ENCODE measurements at regions not wholly inside any gene's neighbourhood (a gene's known extent, or its start where the extent isn't known, plus 50 kb on each side); places are given as distances from the start of the nearest gene placed in this dataset.

DNA sequence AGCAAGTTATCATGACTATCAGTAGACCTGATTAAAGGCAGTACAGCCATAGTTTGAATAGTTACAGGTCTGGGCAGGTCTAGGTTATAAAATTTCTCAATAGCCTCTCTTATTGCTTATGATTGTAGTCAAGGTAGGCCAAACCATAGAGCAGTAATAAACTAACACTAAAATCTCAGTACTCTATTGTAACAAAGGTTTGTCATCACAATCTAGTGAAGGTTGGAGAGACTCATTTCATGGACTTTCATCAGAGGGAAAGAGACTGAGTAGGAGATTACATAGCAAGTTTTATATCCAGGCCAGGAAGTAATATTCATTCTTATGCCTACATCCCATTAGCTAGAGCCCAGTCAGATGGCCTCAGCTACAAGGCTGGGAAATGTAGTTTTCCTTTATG is 141.0 kb downstream of the ASB9 start:
- TF ChIP-seq POLR2A (IDR thresholded peaks at IDR 0.05) (no peak), CTCF (IDR thresholded peaks at IDR 0.05) (no peak)

Measured in right lobe of liver (tissue), 4 donors.